H9 (cell line): ENCODE measurements at regions not wholly inside any gene's neighbourhood (a gene's known extent, or its start where the extent isn't known, plus 50 kb on each side); places are given as distances from the start of the nearest gene placed in this dataset.

Experiments used
- DNase-seq: peaks from one replicate; pipeline ENCODE4 v3.0.0-alpha.2; 2017
- H2AFZ ChIP-seq: one replicate; pipeline ENCODE4 v1.6.1; 2013; ENCODE audit warnings: mild to moderate bottlenecking, low read length, control low read depth, moderate library complexity
- H2AK5ac ChIP-seq: 2 replicates; pipeline ENCODE4 v1.6.1; 2013; ENCODE audit warnings: low read length, control low read depth, mixed read lengths; ENCODE audit not compliant: insufficient read length
- H2BK120ac ChIP-seq: one replicate; pipeline ENCODE4 v1.6.1; 2013; ENCODE audit warnings: low read depth, mild to moderate bottlenecking, low read length, control low read depth, inconsistent platforms; ENCODE audit not compliant: poor library complexity, severe bottlenecking
- H2BK12ac ChIP-seq: 2 replicates; pipeline ENCODE4 v1.6.1; 2013; ENCODE audit warnings: low read length, control low read depth, mixed read lengths, low read depth; ENCODE audit not compliant: insufficient read length
- H2BK15ac ChIP-seq: 2 replicates; pipeline ENCODE4 v1.6.1; 2013; ENCODE audit warnings: low read depth, low read length, control low read depth
- H2BK20ac ChIP-seq: one replicate; pipeline ENCODE4 v1.6.1; 2013; ENCODE audit warnings: low read depth, mild to moderate bottlenecking, low read length, control low read depth, inconsistent platforms; ENCODE audit not compliant: poor library complexity, severe bottlenecking
- H2BK5ac ChIP-seq: 2 replicates; pipeline ENCODE4 v1.6.1; 2013; ENCODE audit warnings: low read length, control low read depth, mixed read lengths; ENCODE audit not compliant: insufficient read length
- H3K14ac ChIP-seq: 2 replicates; pipeline ENCODE4 v1.6.1; 2013; ENCODE audit warnings: low read length, control low read depth; ENCODE audit not compliant: insufficient read depth
- H3K18ac ChIP-seq: 2 replicates; pipeline ENCODE4 v1.6.1; 2013; ENCODE audit warnings: low read depth, mild to moderate bottlenecking, mixed read lengths, low read length, control low read depth; ENCODE audit not compliant: insufficient read length
- H3K23ac ChIP-seq: 2 replicates; pipeline ENCODE4 v1.6.1; 2013; ENCODE audit warnings: low read length, control low read depth, mixed read lengths, low read depth; ENCODE audit not compliant: insufficient read length
- H3K23me2 ChIP-seq: 2 replicates; pipeline ENCODE4 v1.6.1; 2013; ENCODE audit warnings: low read depth, mild to moderate bottlenecking, mixed read lengths, low read length, control low read depth; ENCODE audit not compliant: insufficient read length, poor library complexity, severe bottlenecking
- H3K27ac ChIP-seq: 2 replicates; pipeline ENCODE4 v1.5.1; 2013; ENCODE audit warnings: low read length, control low read depth, mixed read lengths, low read depth; ENCODE audit not compliant: insufficient read length
- H3K27me3 ChIP-seq: 2 replicates; pipeline ENCODE4 v1.6.1; 2013; ENCODE audit warnings: low read length, control low read depth, inconsistent platforms; ENCODE audit not compliant: insufficient read depth
- H3K4ac ChIP-seq: 2 replicates; pipeline ENCODE4 v1.6.1; 2013; ENCODE audit warnings: low read depth, mild to moderate bottlenecking, control low read depth, inconsistent platforms, low read length, moderate library complexity
- H3K4me1 ChIP-seq: 2 replicates; pipeline ENCODE4 v1.6.1; 2013; ENCODE audit warnings: low read length, control low read depth, inconsistent platforms; ENCODE audit not compliant: insufficient read depth
- H3K4me2 ChIP-seq: 2 replicates; pipeline ENCODE4 v1.6.1; 2013; ENCODE audit warnings: low read length, control low read depth, mixed read lengths; ENCODE audit not compliant: insufficient read length, insufficient read depth
- H3K56ac ChIP-seq: 2 replicates; pipeline ENCODE4 v1.6.1; 2013; ENCODE audit warnings: low read depth, mild to moderate bottlenecking, mixed read lengths, low read length, control low read depth; ENCODE audit not compliant: insufficient read length
- H3K79me1 ChIP-seq: 2 replicates; pipeline ENCODE4 v1.6.1; 2013; ENCODE audit warnings: low read depth, mild to moderate bottlenecking, moderate library complexity, low read length, control low read depth, inconsistent platforms; ENCODE audit not compliant: insufficient read depth, poor library complexity, severe bottlenecking
- H3K79me2 ChIP-seq: 2 replicates; pipeline ENCODE4 v1.6.1; 2013; ENCODE audit warnings: low read length, control low read depth, inconsistent platforms; ENCODE audit not compliant: insufficient read depth
- H3K9ac ChIP-seq: 2 replicates; pipeline ENCODE4 v1.6.1; 2013; ENCODE audit warnings: low read length, control low read depth, mixed read lengths; ENCODE audit not compliant: insufficient read length; ENCODE audit errors: extremely low read depth
- H3K9me3 ChIP-seq: one replicate; pipeline ENCODE4 v1.6.1; 2013; ENCODE audit warnings: low read depth, low read length, inconsistent platforms; ENCODE audit not compliant: control insufficient read depth
- H3T11ph ChIP-seq: one replicate; pipeline ENCODE4 v1.6.1; 2013; ENCODE audit warnings: mild to moderate bottlenecking, low read length, control low read depth, inconsistent platforms
- H4K20me1 ChIP-seq: one replicate; pipeline ENCODE4 v1.6.1; 2013; ENCODE audit not compliant: control insufficient read depth, insufficient read length, insufficient read depth
- H4K5ac ChIP-seq: 2 replicates; pipeline ENCODE4 v1.6.1; 2013; ENCODE audit warnings: low read depth, mild to moderate bottlenecking, mixed read lengths, low read length, control low read depth; ENCODE audit not compliant: insufficient read length
- H4K8ac ChIP-seq: replicated peaks from 2 replicates; pipeline ENCODE4 v1.6.1; 2013; ENCODE audit warnings: low read length, control low read depth, mixed read lengths, low read depth; ENCODE audit not compliant: insufficient read length
- H4K91ac ChIP-seq: 2 replicates; pipeline ENCODE4 v1.6.1; 2013; ENCODE audit warnings: low read depth, mild to moderate bottlenecking, moderate library complexity, mixed read lengths, low read length, control low read depth; ENCODE audit not compliant: insufficient read length
- H3K27ac Mint-ChIP-seq, 3 experiments: 2 replicates in 2 of 3; 3 replicates in 1 of 3; pipeline ENCODE4 v1.8.0; 2020 to 2021; ENCODE audit warnings: mixed read lengths in 3 of 3, mild to moderate bottlenecking in 1 of 3, moderate library complexity in 1 of 3
- H3K27me3 Mint-ChIP-seq: 2 replicates; pipeline ENCODE4 v1.8.0; 2021; ENCODE audit warnings: low read depth, mild to moderate bottlenecking, moderate library complexity, mixed read lengths
- H3K36me3 Mint-ChIP-seq, 3 experiments: 2 replicates in 2 of 3; 3 replicates in 1 of 3; pipeline ENCODE4 v1.8.0; 2020 to 2021; ENCODE audit warnings: low read depth in 3 of 3, mixed read lengths in 3 of 3; ENCODE audit not compliant: insufficient read depth in 1 of 3
- H3K4me1 Mint-ChIP-seq, 2 experiments: 2 replicates each; pipeline ENCODE4 v1.8.0; 2020; ENCODE audit warnings: mixed read lengths in 2 of 2
- H3K4me3 Mint-ChIP-seq, 2 experiments: 2 replicates in 1 of 2; 3 replicates in 1 of 2; pipeline ENCODE4 v1.8.0; 2020 to 2021; ENCODE audit warnings: mild to moderate bottlenecking in 2 of 2, mixed read lengths in 2 of 2, moderate library complexity in 1 of 2
- H3K9me3 Mint-ChIP-seq, 2 experiments: 2 replicates in 1 of 2; 3 replicates in 1 of 2; pipeline ENCODE4 v1.8.0; 2020; ENCODE audit warnings: mild to moderate bottlenecking in 2 of 2, mixed read lengths in 2 of 2, moderate library complexity in 1 of 2
- CTCF ChIP-seq: fragments of 200-600 bp; sonication (generic); conservative IDR thresholded peaks from 3 replicates; pipeline ENCODE4 v1.8.0; 2021; ENCODE audit warnings: antibody characterized with exemption, mild to moderate bottlenecking
- WGBS: extraction: QIAGEN DNeasy Blood & Tissue Kit; methylation state at CpG from one replicate; pipeline ENCODE4 v1.1.7; 2013; ENCODE audit warnings: missing lambda C conversion rate, low lambda C conversion rate, mixed read lengths; ENCODE audit not compliant: insufficient read length; ENCODE audit errors: extremely low coverage; 5-methylcytosine and 5-hydroxymethylcytosine counted together

- no peak overlapping the region for H3K14ac ChIP-seq
- H3K79me2 ChIP-seq: no peaks in the 10 kb centered on the region
- no peaks in the 10 kb centered on the region for H3K27me3 ChIP-seq
- no peak overlapping the region for H2BK20ac ChIP-seq
- H3K27ac Mint-ChIP-seq: no peak overlapping the region
- no peaks in the 10 kb centered on the region for H4K20me1 ChIP-seq
- no peaks in the 10 kb centered on the region for H3K79me1 ChIP-seq
- H3K36me3 Mint-ChIP-seq: no peaks in the 10 kb centered on the region
- DNase-seq: no peak
- no peak overlapping the region for H2BK15ac ChIP-seq
- no peaks in the 10 kb centered on the region for H3K27me3 Mint-ChIP-seq
- no peak overlapping the region for H3K27ac ChIP-seq
- no peaks in the 10 kb centered on the region for H3K9me3 ChIP-seq
- no peak overlapping the region for H3K4ac ChIP-seq
- no peak overlapping the region for H3K23ac ChIP-seq
- no peaks in the 10 kb centered on the region for H3K9me3 Mint-ChIP-seq
- H3T11ph ChIP-seq: no peak overlapping the region
- no peak overlapping the region for H2AK5ac ChIP-seq
- H3K4me1 ChIP-seq: no peaks in the 10 kb centered on the region
- H3K9ac ChIP-seq: no peak overlapping the region
- no peak overlapping the region for H2BK120ac ChIP-seq
- no CpG with 5 or more reads among the region's 8 CpGs for WGBS
- H2BK5ac ChIP-seq: no peak overlapping the region
- H3K56ac ChIP-seq: no peak overlapping the region
- peaks cover 18 to 30% of the 10 kb centered on the region in 2 experiments for H3K4me1 Mint-ChIP-seq
- no peak overlapping the region for H2BK12ac ChIP-seq
- TF ChIP-seq CTCF: no peak
- H3K18ac ChIP-seq: no peak overlapping the region
- no peak overlapping the region for H4K5ac ChIP-seq
- H4K91ac ChIP-seq: no peak overlapping the region
- H2AFZ ChIP-seq: no peak overlapping the region
- H4K8ac ChIP-seq: no peak overlapping the region
- no peak overlapping the region for H3K4me3 Mint-ChIP-seq
- H3K4me2 ChIP-seq: no peak overlapping the region
- no peaks in the 10 kb centered on the region for H3K23me2 ChIP-seq
These were observed 219.3 kb upstream of the FLRT2 start for GRCh38 chr14:85310491-85311272.
